Mesendoderm (in vitro differentiated cells): ENCODE measurements at regions not wholly inside any gene's neighbourhood (a gene's known extent, or its start where the extent isn't known, plus 50 kb on each side); places are given as distances from the start of the nearest gene placed in this dataset.

Experiments used
- DNase-seq: peaks from one replicate; pipeline ENCODE4 v3.0.0; 2013
- H2AK5ac ChIP-seq: 2 replicates; pipeline ENCODE4 v1.6.1; 2013; ENCODE audit warnings: low read length, inconsistent platforms
- H2BK120ac ChIP-seq: 2 replicates; pipeline ENCODE4 v1.6.1; 2013; ENCODE audit warnings: low read depth, mild to moderate bottlenecking, low read length, moderate library complexity, mixed read lengths
- H2BK15ac ChIP-seq: replicated peaks from 2 replicates; pipeline ENCODE4 v1.6.1; 2013; ENCODE audit warnings: low read depth, mild to moderate bottlenecking, moderate library complexity
- H2BK5ac ChIP-seq: 2 replicates; pipeline ENCODE4 v1.6.1; 2013; ENCODE audit warnings: low read length, inconsistent platforms
- H3K18ac ChIP-seq: 2 replicates; pipeline ENCODE4 v1.6.1; 2013; ENCODE audit warnings: mild to moderate bottlenecking, low read length, mixed read lengths
- H3K23ac ChIP-seq: one replicate; pipeline ENCODE4 v1.6.1; 2013; ENCODE audit warnings: low read length
- H3K27ac ChIP-seq: 2 replicates; pipeline ENCODE4 v1.5.1; 2013; ENCODE audit warnings: low read depth, mild to moderate bottlenecking, inconsistent platforms, low read length, moderate library complexity
- H3K27me3 ChIP-seq: 2 replicates; pipeline ENCODE4 v1.6.1; 2013; ENCODE audit warnings: low read length, control low read depth, mild to moderate bottlenecking, inconsistent platforms; ENCODE audit not compliant: insufficient read depth, poor library complexity
- H3K36me3 ChIP-seq: 2 replicates; pipeline ENCODE4 v1.6.1; 2013; ENCODE audit warnings: low read length, inconsistent platforms; ENCODE audit not compliant: control insufficient read depth, insufficient read depth
- H3K4ac ChIP-seq: one replicate; pipeline ENCODE4 v1.6.1; 2013; ENCODE audit warnings: low read depth, mild to moderate bottlenecking, low read length, moderate library complexity
- H3K4me1 ChIP-seq: 2 replicates; pipeline ENCODE4 v1.6.1; 2013; ENCODE audit warnings: low read depth, low read length, inconsistent platforms; ENCODE audit not compliant: control insufficient read depth
- H3K4me2 ChIP-seq: 2 replicates; pipeline ENCODE4 v1.6.1; 2013; ENCODE audit warnings: low read length
- H3K4me3 ChIP-seq: 2 replicates; pipeline ENCODE4 v1.5.1; 2013; ENCODE audit warnings: mild to moderate bottlenecking, low read length
- H3K56ac ChIP-seq: one replicate; pipeline ENCODE4 v1.6.1; 2013; ENCODE audit warnings: low read length
- H3K79me1 ChIP-seq: 2 replicates; pipeline ENCODE4 v1.6.1; 2013; ENCODE audit warnings: low read length, inconsistent platforms
- H3K79me2 ChIP-seq: 2 replicates; pipeline ENCODE4 v1.6.1; 2013; ENCODE audit warnings: mild to moderate bottlenecking, low read length; ENCODE audit not compliant: control insufficient read depth, insufficient read depth
- H3K9ac ChIP-seq: 2 replicates; pipeline ENCODE4 v1.6.1; 2013; ENCODE audit warnings: low read length, inconsistent platforms
- H4K5ac ChIP-seq: one replicate; pipeline ENCODE4 v1.6.1; 2013; ENCODE audit warnings: low read length
- H4K8ac ChIP-seq: one replicate; pipeline ENCODE4 v1.6.1; 2013; ENCODE audit warnings: low read depth, mild to moderate bottlenecking, control low read depth, low read length, moderate library complexity
- WGBS: extraction: QIAGEN DNeasy Blood & Tissue Kit; methylation state at CpG from one replicate; pipeline ENCODE4 v1.1.7; 2013; ENCODE audit warnings: low lambda C conversion rate, missing lambda C conversion rate; ENCODE audit not compliant: insufficient coverage; ENCODE audit errors: extremely low coverage; 5-methylcytosine and 5-hydroxymethylcytosine counted together

- no peak overlapping the region for H3K4me3 ChIP-seq
- no peak overlapping the region for H3K56ac ChIP-seq
- H3K4me2 ChIP-seq, result no peak overlapping the region
- H2BK15ac ChIP-seq, result no peak overlapping the region
- no peaks in the 10 kb centered on the region for H3K27me3 ChIP-seq
- no peak overlapping the region for H3K18ac ChIP-seq
- no peak overlapping the region for H3K9ac ChIP-seq
- H3K27ac ChIP-seq, result no peak overlapping the region
- no peak overlapping the region for H3K4ac ChIP-seq
- no peak overlapping the region for H2BK5ac ChIP-seq
- peaks cover 2% of the 10 kb centered on the region for H3K4me1 ChIP-seq
- no peaks in the 10 kb centered on the region for H3K79me2 ChIP-seq
- no peak overlapping the region for H2AK5ac ChIP-seq
- no peaks in the 10 kb centered on the region for H3K79me1 ChIP-seq
- no peak overlapping the region for H2BK120ac ChIP-seq
- H3K23ac ChIP-seq, result no peak overlapping the region
- no peak overlapping the region for H4K8ac ChIP-seq
- H3K36me3 ChIP-seq, result no peaks in the 10 kb centered on the region
- H4K5ac ChIP-seq, result no peak overlapping the region
- no CpG with 5 or more reads among the region's 2 CpGs for WGBS
- DNase-seq, result no peak
These were observed 184.0 kb upstream of the TMC3 start for GRCh38 chr15:81558056-81558455.

GRCh38 chr15:81555346-81555745 is 181.3 kb upstream of the TMC3 start:
- no peaks in the 10 kb centered on the region for H3K79me1 ChIP-seq
- H3K18ac ChIP-seq, result no peak overlapping the region
- no peak overlapping the region for H3K4ac ChIP-seq
- H3K36me3 ChIP-seq, result no peaks in the 10 kb centered on the region
- H3K4me1 ChIP-seq, result peaks cover 2% of the 10 kb centered on the region
- no peaks in the 10 kb centered on the region for H3K79me2 ChIP-seq
- H2BK15ac ChIP-seq, result no peak overlapping the region
- H4K5ac ChIP-seq, result no peak overlapping the region
- H3K27me3 ChIP-seq, result no peaks in the 10 kb centered on the region
- H2BK120ac ChIP-seq, result no peak overlapping the region
- H3K56ac ChIP-seq, result no peak overlapping the region
- no peak overlapping the region for H2BK5ac ChIP-seq
- H3K4me2 ChIP-seq, result no peak overlapping the region
- DNase-seq, result no peak
- no peak overlapping the region for H3K4me3 ChIP-seq
- no peak overlapping the region for H3K27ac ChIP-seq
- no peak overlapping the region for H2AK5ac ChIP-seq
- no peak overlapping the region for H4K8ac ChIP-seq
- WGBS, result no CpG with 5 or more reads among the region's 4 CpGs
- no peak overlapping the region for H3K9ac ChIP-seq
- H3K23ac ChIP-seq, result no peak overlapping the region

GRCh38 chr15:81548365-81549130 is 174.5 kb upstream of the TMC3 start:
- Histone ChIP-seq H3K23ac (no peak overlapping the region), H4K5ac (no peak overlapping the region), H2BK120ac (no peak overlapping the region), H3K27ac (no peak overlapping the region), H3K18ac (no peak overlapping the region), H2BK5ac (no peak overlapping the region), H3K4me3 (no peak overlapping the region), H3K56ac (no peak overlapping the region), H2BK15ac (no peak overlapping the region), H3K27me3 (no peaks in the 10 kb centered on the region), H3K79me2 (no peaks in the 10 kb centered on the region), H3K4me1 (no peaks in the 10 kb centered on the region), H3K4ac (no peak overlapping the region), H4K8ac (no peak overlapping the region), H2AK5ac (no peak overlapping the region), H3K9ac (no peak overlapping the region), H3K79me1 (no peaks in the 10 kb centered on the region), H3K4me2 (no peak overlapping the region), H3K36me3 (no peaks in the 10 kb centered on the region)
- DNase-seq, result no peak
- no CpG with 5 or more reads among the region's 7 CpGs for WGBS

GRCh38 chr15:81547521-81548132 is 173.6 kb upstream of the TMC3 start:
- no peak overlapping the region for H2AK5ac ChIP-seq
- no peak overlapping the region for H3K4ac ChIP-seq
- no peak overlapping the region for H2BK5ac ChIP-seq
- no peaks in the 10 kb centered on the region for H3K27me3 ChIP-seq
- no peak overlapping the region for H3K27ac ChIP-seq
- H3K4me3 ChIP-seq, result no peak overlapping the region
- no CpG with 5 or more reads among the region's 2 CpGs for WGBS
- DNase-seq, result no peak
- H3K9ac ChIP-seq, result no peak overlapping the region
- H4K8ac ChIP-seq, result no peak overlapping the region
- H3K4me2 ChIP-seq, result no peak overlapping the region
- no peak overlapping the region for H2BK120ac ChIP-seq
- no peaks in the 10 kb centered on the region for H3K36me3 ChIP-seq
- H2BK15ac ChIP-seq, result no peak overlapping the region
- H3K23ac ChIP-seq, result no peak overlapping the region
- H3K18ac ChIP-seq, result no peak overlapping the region
- H3K79me2 ChIP-seq, result no peaks in the 10 kb centered on the region
- no peak overlapping the region for H3K56ac ChIP-seq
- no peaks in the 10 kb centered on the region for H3K79me1 ChIP-seq
- no peak overlapping the region for H4K5ac ChIP-seq
- H3K4me1 ChIP-seq, result no peaks in the 10 kb centered on the region

GRCh38 chr15:81544385-81544784 is 170.4 kb upstream of the TMC3 start:
- no peak overlapping the region for H2AK5ac ChIP-seq
- H3K9ac ChIP-seq, result no peak overlapping the region
- no peak overlapping the region for H2BK15ac ChIP-seq
- H3K79me1 ChIP-seq, result no peaks in the 10 kb centered on the region
- no peaks in the 10 kb centered on the region for H3K27me3 ChIP-seq
- no peaks in the 10 kb centered on the region for H3K4me1 ChIP-seq
- no peak overlapping the region for H2BK120ac ChIP-seq
- no peak overlapping the region for H3K4me3 ChIP-seq
- no peak for DNase-seq
- H3K27ac ChIP-seq, result no peak overlapping the region
- no peaks in the 10 kb centered on the region for H3K79me2 ChIP-seq
- no peak overlapping the region for H4K5ac ChIP-seq
- no peak overlapping the region for H3K18ac ChIP-seq
- H3K36me3 ChIP-seq, result no peaks in the 10 kb centered on the region
- no peak overlapping the region for H4K8ac ChIP-seq
- no peak overlapping the region for H3K56ac ChIP-seq
- H3K23ac ChIP-seq, result no peak overlapping the region
- no CpG with 5 or more reads among the region's 2 CpGs for WGBS
- H2BK5ac ChIP-seq, result no peak overlapping the region
- H3K4me2 ChIP-seq, result no peak overlapping the region
- no peak overlapping the region for H3K4ac ChIP-seq

- Histone ChIP-seq H2BK15ac (no peak overlapping the region), H2BK120ac (no peak overlapping the region), H2BK5ac (no peak overlapping the region), H3K4me3 (no peak overlapping the region), H4K8ac (no peak overlapping the region), H3K4me2 (no peak overlapping the region), H4K5ac (no peak overlapping the region), H3K27me3 (no peaks in the 10 kb centered on the region), H3K23ac (no peak overlapping the region), H3K56ac (no peak overlapping the region), H3K79me2 (no peaks in the 10 kb centered on the region), H3K18ac (no peak overlapping the region), H3K27ac (no peak overlapping the region), H3K9ac (no peak overlapping the region), H3K36me3 (no peaks in the 10 kb centered on the region), H2AK5ac (no peak overlapping the region), H3K79me1 (no peaks in the 10 kb centered on the region), H3K4ac (no peak overlapping the region), H3K4me1 (no peaks in the 10 kb centered on the region)
- no peak for DNase-seq
These were observed 166.9 kb upstream of the TMC3 start for GRCh38 chr15:81540909-81541308.
